Endothelial cell (in vitro differentiated cells): ENCODE measurements at regions not wholly inside any gene's neighbourhood (a gene's known extent, or its start where the extent isn't known, plus 50 kb on each side); places are given as distances from the start of the nearest gene placed in this dataset.

Experiments
- DNase-seq: peaks from one replicate; pipeline ENCODE4 v3.0.0; 2021; ENCODE audit warnings: low spot score
- H3K27ac Mint-ChIP-seq: one replicate; pipeline ENCODE4 v1.8.0; 2021; ENCODE audit warnings: mixed read lengths, inconsistent platforms; ENCODE audit not compliant: unreplicated experiment
- H3K27me3 Mint-ChIP-seq: one replicate; pipeline ENCODE4 v1.8.0; 2021; ENCODE audit warnings: mild to moderate bottlenecking, moderate library complexity, mixed read lengths, inconsistent platforms; ENCODE audit not compliant: unreplicated experiment
- H3K36me3 Mint-ChIP-seq: one replicate; pipeline ENCODE4 v1.8.0; 2021; ENCODE audit warnings: mild to moderate bottlenecking, low read depth, mixed read lengths, inconsistent platforms; ENCODE audit not compliant: unreplicated experiment
- H3K4me1 Mint-ChIP-seq: one replicate; pipeline ENCODE4 v1.8.0; 2021; ENCODE audit warnings: mild to moderate bottlenecking, mixed read lengths, inconsistent platforms; ENCODE audit not compliant: unreplicated experiment
- H3K4me3 Mint-ChIP-seq: one replicate; pipeline ENCODE4 v1.8.0; 2021; ENCODE audit warnings: mild to moderate bottlenecking, mixed read lengths, inconsistent platforms; ENCODE audit not compliant: unreplicated experiment
- H3K9me3 Mint-ChIP-seq: one replicate; pipeline ENCODE4 v1.8.0; 2021; ENCODE audit warnings: mixed read lengths, inconsistent platforms; ENCODE audit not compliant: unreplicated experiment
- TF ChIP-seq, protein P1 (sequence below): fragments of 200-600 bp; sonication (generic); IDR thresholded peaks from one replicate; pipeline ENCODE4 v1.5.0; 2021; ENCODE audit warnings: antibody characterized with exemption; ENCODE audit not compliant: unreplicated experiment

DNA sequence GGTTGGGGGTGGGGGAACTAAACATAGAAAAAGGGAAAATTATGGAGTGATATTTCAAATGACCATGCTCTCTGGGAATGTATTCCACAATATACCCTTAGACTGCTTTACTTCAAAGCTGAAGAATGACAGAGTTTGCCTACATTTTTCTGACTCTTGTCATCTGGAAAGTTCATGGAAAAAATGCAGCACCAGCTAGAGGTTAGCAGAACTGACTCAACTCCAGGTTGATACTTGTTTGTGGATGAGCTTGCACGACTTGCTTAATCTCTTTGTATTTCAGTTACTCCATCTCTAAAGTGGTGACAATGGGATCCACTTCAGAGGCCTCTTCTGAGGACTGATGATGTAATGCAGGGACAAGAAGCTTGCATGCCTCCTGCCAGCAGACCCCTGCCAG lies 824.0 kb upstream of the ID2 start:
- H3K27me3 Mint-ChIP-seq = peaks cover 1% of the 10 kb centered on the region
- H3K9me3 Mint-ChIP-seq = no peaks in the 10 kb centered on the region

DNA sequence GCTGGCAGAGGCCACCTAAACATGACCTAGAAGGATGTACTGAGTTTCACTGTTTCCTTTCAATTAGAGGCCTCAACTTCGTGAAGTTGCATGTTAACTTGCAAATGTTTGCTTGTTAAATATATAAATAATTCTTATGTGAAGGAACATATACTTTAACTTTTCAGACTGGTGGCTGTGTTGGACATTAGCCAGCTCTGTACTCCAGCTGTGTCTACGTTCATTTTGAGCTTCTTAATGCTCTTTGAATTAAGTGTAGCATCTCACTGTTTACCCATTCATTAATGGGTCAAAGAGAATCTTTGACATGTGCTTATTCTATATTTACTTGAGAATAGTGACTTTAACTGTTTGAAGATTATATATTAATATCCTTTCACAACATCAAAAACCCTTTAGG lies 823.2 kb upstream of the ID2 start:
- Mint-ChIP-seq H3K4me1 (no peaks in the 10 kb centered on the region), H3K27me3 (peaks cover 1% of the 10 kb centered on the region), H3K9me3 (no peaks in the 10 kb centered on the region), H3K36me3 (no peaks in the 10 kb centered on the region), H3K27ac (no peak overlapping the region), H3K4me3 (no peak overlapping the region)
- TF ChIP-seq, protein P1, sequence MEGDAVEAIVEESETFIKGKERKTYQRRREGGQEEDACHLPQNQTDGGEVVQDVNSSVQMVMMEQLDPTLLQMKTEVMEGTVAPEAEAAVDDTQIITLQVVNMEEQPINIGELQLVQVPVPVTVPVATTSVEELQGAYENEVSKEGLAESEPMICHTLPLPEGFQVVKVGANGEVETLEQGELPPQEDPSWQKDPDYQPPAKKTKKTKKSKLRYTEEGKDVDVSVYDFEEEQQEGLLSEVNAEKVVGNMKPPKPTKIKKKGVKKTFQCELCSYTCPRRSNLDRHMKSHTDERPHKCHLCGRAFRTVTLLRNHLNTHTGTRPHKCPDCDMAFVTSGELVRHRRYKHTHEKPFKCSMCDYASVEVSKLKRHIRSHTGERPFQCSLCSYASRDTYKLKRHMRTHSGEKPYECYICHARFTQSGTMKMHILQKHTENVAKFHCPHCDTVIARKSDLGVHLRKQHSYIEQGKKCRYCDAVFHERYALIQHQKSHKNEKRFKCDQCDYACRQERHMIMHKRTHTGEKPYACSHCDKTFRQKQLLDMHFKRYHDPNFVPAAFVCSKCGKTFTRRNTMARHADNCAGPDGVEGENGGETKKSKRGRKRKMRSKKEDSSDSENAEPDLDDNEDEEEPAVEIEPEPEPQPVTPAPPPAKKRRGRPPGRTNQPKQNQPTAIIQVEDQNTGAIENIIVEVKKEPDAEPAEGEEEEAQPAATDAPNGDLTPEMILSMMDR = no peak
- DNase-seq = no peak

More for the DNA sequence above, 824.0 kb upstream of the ID2 start:
- no peak overlapping the region for H3K27ac Mint-ChIP-seq
- no peak for DNase-seq
- TF ChIP-seq, protein P1 = no peak
- H3K4me1 Mint-ChIP-seq = no peaks in the 10 kb centered on the region
- H3K4me3 Mint-ChIP-seq = no peak overlapping the region
- no peaks in the 10 kb centered on the region for H3K36me3 Mint-ChIP-seq

DNA sequence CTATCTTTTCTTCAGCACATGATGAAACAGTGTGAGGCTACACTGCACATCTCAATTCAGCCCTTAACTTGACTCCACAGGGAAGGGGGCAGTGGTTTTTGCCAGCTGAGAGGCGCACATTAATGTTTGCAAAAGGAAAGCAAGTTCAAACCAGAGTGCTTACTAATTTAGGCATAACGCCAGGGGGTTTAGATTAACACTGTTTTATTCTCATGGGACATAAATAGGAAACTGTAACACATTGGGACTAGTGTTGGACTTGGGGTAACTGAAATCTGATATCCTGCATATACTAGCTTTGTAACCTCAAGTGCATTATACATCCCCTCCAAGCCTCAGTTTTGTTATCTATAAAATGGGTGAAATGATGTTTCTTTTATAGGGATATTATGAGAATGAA lies 821.2 kb upstream of the ID2 start:
- no peaks in the 10 kb centered on the region for H3K36me3 Mint-ChIP-seq
- DNase-seq = no peak
- no peaks in the 10 kb centered on the region for H3K9me3 Mint-ChIP-seq
- no peak overlapping the region for H3K4me3 Mint-ChIP-seq
- H3K4me1 Mint-ChIP-seq = no peaks in the 10 kb centered on the region
- TF ChIP-seq, protein P1 = no peak
- no peaks in the 10 kb centered on the region for H3K27me3 Mint-ChIP-seq
- no peak overlapping the region for H3K27ac Mint-ChIP-seq

DNA sequence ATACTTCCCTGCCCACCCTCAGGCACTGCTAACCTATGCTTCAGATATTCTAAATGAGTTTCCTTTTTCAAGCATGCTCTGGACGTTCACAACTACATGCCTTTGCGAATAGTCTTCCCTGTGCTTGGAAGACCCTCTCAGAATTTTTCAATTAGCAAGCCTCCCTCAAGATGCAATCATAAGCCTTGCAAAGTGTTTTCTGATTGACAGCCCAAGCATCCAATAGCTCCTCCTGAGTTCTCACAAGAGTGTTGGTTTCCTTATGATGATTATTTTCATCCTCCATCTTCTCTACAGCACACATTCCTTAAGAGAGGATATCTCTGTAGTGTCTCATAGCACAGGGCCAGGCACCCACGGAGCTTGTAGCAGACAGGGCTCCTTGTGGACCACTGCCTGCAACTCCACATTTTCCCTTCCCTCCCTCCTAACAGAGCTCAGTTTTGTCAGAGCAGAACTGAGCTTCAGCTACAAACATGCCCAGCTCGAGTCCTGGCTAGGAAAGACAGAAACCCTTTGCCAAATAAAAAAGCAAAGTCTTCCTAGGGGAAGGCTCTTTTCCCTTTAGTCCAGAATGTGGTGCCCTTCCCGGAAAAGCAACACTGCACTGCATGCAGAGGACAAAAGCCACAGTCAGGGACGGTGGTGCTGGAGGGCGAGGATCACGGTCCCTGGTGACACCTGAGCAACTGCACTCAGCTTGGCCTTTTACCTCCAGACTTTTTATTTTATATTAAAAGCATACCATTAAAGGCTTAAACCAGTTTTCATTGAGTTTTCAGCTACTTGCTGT lies 819.8 kb upstream of the ID2 start:
- no peaks in the 10 kb centered on the region for H3K36me3 Mint-ChIP-seq
- H3K27ac Mint-ChIP-seq = no peak overlapping the region
- no peaks in the 10 kb centered on the region for H3K9me3 Mint-ChIP-seq
- no peaks in the 10 kb centered on the region for H3K4me1 Mint-ChIP-seq
- no peaks in the 10 kb centered on the region for H3K27me3 Mint-ChIP-seq
- no peak overlapping the region for H3K4me3 Mint-ChIP-seq
- DNase-seq = no peak
- TF ChIP-seq, protein P1 = no peak

DNA sequence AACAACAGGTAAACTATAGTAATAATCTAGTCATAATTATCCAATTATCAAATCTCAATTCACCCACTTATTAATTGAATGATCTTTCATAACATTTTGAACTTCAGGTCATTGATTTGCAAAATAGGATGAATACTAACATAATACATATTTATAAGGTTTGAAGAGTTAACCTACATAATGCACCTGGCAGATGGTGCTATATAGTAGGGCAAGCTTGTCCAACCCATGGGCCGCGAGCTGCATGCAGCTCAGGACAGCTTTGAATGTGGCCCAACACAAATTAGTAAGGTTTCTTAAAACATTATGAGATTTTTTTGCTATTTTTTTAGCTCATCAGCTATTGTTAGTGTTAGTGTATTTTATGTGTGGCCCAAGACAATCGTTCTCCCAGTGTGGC lies 815.8 kb upstream of the ID2 start:
- Mint-ChIP-seq H3K9me3 (no peaks in the 10 kb centered on the region), H3K27me3 (no peaks in the 10 kb centered on the region), H3K4me1 (no peaks in the 10 kb centered on the region), H3K36me3 (no peaks in the 10 kb centered on the region), H3K4me3 (no peak overlapping the region), H3K27ac (no peak overlapping the region)
- TF ChIP-seq, protein P1 = no peak
- no peak for DNase-seq
